Stimulated activated CD4-positive, alpha-beta T cell treated with anti-CD3 and anti-CD28 coated beads, Interleukin-1b, Interleukin-23, amount 100 ng/mL, for 4 hours (primary cell): ENCODE measurements at regions not wholly inside any gene's neighbourhood (a gene's known extent, or its start where the extent isn't known, plus 50 kb on each side); places are given as distances from the start of the nearest gene placed in this dataset.
"Not testable (repeated sequence)": the region's sequence is repeated elsewhere in the genome, so short reads cannot be mapped to it uniquely, and the experiment has no call there.

Experiments used
- DNase-seq, 2 donors: peaks; one replicate each; pipeline ENCODE4 v3.0.0-alpha.2; 2020; ENCODE audit warnings: low read depth in 2 of 2

DNA sequence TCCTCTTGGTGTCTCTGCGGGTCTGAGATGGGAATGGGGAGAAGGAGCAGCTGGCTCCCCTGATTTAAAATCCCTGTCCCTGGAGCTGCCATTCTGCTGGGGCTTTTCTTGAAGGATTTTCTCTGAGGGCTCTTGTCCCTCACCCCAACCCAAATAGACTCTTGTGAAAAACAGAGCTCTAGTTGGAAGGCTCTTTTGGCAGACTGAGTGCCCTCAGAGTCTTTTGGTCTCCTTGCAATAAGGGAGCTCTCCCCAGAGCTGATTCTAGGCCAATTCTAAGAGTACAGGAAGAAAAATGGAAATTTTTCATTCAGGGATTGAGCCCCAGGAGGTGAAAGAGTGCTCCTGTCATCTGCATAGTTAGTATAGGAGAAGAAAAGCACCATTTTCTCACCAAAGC is 238.3 kb downstream of the COG6 start:
- DNase-seq = no peak

DNA sequence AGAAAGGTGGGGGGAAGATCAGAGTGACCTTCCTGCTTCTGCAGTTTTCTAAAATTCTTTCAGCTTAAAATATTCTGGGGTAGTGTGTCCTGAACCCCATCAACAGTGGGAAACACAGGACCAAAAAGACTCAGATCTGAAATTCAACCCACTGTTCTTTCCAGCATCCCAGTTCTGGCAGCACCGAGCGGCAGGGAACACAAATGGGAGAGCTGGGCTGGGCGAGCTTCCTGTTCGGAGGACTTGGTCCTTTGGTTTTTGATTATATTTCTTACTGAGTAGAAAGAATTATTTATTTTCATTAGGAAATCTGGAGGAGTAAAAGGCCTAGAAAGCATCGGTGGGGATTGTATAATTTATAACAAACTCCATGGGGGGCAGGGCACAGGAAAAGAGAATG is 239.1 kb downstream of the COG6 start:
- DNase-seq = no peak

DNA sequence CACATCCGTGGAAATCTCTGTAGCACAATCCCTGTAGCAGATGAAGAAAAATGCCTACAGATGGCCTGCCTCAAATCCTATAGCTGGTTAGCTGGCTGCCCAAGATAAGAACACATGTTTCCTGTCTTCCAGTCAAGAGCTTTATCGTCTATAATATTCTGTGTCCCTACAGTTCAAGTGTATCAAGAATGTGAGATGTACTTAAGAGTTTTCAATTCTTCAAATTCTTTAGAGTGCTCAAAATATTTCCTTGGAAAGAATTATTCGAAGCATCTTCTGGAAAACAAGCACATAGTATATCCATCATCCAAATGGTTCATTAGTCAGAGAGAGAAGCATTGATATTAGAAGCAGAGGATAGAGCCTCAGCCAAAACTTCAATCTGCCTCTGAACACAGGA is 239.8 kb downstream of the COG6 start:
- DNase-seq = no peak

DNA sequence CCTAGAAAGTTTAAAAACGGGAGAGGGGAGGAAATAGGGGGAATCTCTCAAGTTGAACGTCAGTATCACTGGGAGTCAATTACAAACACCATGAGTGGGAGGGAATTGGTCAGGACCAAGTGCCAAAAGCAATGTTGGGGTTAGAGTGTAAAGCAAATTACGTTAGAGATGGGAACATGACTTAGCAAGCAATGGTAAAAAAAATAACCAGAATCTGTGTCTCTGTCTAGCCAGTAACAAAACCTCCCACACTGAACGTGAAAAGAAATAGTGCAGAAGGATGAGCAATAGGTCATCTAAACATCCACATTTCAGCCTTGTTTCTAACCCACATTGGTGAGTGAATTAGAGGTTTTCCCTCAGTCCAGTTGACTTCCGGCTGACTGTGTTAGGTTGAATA is 242.2 kb downstream of the COG6 start:
- no peak for DNase-seq

DNA sequence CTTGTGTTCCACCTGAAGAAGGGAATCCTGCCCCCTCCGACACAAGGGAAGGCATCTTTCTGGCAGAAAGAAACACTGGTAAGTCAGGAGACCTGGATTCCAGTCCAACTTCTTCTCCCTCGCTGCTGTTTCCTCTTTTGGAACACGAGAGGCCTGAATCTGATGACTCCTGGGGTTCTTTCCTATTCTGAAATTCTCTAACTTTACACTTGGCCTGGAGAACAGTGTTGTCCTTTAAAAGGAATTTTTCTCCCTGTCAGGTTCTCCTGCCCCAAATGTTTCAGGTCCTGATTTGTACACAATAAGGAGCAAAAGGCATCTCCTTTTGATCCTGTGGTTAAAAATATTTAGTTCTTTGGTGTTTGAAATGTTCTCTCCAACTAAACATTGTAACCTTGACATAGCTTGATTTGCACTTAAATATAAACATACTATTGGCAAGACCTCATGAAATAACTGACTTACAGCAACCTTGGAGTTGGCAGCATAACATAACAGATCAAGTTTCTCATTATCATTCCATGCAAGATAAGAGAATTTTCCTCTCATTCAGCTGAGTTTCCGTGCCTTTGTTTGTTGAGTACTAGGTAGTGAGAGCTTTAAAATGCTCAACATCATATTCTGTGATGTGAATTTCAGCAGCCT is 244.8 kb downstream of the COG6 start:
- no peak for DNase-seq

DNA sequence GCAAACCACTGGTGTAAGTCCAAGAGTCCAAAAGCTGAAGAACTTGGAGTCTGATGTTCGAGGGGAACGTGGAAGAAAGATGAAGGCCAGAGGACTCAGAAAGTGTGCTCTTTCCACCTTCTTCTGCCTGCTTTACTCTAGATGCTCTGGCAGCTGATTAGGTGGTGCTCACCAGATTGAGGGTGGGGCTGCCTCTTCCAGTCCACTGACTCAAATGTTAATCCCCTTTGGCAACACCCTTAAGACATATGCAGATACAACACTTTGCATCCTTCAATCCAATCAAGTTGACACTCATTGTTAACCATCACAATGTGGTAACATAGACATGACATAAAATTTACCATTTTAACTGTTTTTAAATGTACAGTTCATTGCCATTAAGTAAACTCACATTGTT is 249.5 kb downstream of the COG6 start:
- DNase-seq = no peak

DNA sequence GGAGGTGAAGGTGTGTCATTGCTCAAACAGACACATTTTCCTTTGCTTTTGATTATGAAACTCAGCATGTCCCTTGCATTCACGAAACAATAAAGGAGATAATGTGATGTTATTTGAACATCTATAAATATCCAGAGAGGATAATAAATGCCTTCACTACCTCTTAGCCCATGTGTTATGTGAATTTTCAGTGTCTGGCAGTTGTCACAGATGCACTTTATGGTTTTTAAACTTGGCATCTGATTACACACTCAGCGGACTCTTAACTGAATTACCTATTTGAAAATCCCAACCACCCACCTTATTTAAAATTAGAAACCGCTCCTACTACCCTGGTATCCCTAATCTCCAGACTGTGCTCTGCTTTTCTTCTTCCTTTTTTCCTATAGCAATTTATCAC is 254.2 kb downstream of the COG6 start:
- DNase-seq = no peak

DNA sequence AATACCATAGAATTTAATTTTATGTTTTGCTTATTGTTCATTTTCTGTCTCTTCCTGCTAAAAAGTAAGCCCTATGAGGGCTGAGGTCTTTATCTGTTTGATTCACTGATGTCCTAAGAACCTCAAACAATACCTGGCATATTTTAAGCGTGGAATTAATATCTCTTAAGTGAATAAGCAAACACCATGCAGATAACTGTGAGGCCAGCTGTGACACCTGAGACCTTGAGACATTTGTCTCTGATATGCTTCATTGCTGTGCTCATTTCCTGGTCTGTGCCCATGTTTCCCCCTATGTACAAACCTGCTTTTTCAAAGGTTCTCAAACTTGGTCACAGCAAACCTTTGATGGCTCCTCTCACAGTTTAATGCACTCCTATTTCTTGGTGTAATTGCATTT is 254.6 kb downstream of the COG6 start:
- DNase-seq = no peak

DNA sequence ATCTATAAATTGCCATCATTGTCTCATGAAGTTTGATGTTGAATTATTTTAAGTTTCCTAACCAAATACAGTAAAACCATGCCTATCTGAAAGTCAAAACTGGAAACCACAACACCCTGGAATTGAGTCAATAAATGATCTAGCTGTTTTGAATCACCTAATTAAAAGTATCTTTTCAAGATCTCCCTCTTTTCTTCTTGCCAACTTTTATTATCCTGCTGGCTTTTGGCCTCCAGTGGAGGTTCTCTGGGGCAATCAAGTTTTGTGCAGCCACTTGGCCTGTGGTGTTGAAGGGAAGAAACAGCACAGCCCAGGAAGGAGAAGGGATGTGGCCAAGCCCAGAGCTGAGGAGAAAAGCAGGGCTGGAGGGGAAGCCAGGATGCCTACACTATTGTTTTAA is 255.4 kb downstream of the COG6 start:
- no peak for DNase-seq

DNA sequence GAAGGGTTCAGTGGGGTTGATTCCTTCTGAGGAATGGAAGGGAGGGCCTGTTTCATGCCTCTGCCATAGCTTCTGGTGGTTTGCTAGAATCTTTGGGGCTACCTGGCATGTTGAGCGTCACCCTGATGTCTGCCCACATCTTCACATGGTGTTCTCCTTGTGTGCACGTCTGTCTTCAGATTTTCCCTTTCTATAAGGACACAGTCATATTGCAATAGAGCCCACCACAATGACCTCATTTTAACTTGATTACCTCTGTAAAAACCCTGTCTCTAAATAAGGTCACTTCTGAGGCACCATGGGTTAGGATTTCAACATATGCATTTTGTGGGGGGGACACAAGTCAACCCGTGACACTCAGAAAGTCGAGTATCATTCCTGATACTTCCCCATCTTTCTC is 257.9 kb downstream of the COG6 start:
- DNase-seq = no peak

DNA sequence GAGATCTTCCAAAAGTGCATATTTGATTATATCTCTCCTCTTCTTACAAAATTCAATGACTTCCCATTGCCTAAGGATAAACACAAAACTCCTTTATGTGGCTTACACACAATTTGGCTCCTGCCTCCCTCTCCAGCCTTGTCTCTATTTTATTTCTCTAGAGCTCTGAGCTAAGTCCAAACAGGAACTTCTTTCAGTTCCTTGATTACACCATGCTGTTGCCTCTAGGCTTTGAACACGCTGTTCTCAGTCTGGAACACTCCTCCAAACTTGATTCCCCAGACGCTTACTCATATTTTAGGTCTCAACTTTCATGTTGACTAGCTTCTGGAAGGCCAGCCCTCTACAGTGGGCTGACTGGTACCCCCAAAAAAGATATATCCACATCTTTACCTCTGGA is 258.5 kb downstream of the COG6 start:
- DNase-seq = no peak

DNA sequence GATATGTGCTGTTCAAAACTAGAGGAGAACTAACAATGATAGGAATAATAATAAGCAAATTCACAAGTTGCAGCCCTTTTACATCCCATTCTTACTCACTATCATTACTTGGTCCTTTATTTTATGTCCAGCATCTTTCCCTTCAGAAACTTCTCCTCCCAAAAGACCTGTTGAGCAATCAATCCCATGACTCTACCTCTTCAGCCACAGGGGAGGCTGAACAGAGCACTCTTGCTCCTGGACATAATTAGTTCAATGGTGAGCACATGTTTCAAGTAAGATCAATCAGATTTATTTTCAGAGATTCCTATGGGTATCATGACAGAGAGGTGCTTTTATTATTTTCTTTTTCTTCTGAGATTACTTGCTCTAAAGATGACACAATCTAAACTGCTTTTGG is 260.0 kb downstream of the COG6 start:
- no peak for DNase-seq

DNA sequence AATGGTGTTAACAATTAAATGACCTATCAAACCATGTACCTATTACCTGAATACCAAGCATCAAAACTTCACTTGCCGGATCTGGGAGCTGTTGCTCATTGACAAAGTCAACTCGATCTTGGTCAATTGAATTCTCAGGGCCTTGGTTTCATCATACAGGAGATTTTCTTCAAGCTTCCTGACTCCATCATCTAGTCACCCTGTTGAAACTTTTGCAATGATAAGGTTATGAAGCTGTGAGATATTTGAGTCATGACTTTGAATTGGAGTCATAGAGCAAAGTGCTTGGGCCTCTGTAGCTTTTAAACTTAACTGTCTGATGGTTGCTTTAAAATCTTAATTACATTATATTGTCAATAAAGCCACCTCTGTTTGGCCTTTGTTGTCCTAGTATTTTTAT is 260.9 kb downstream of the COG6 start:
- no peak for DNase-seq

DNA sequence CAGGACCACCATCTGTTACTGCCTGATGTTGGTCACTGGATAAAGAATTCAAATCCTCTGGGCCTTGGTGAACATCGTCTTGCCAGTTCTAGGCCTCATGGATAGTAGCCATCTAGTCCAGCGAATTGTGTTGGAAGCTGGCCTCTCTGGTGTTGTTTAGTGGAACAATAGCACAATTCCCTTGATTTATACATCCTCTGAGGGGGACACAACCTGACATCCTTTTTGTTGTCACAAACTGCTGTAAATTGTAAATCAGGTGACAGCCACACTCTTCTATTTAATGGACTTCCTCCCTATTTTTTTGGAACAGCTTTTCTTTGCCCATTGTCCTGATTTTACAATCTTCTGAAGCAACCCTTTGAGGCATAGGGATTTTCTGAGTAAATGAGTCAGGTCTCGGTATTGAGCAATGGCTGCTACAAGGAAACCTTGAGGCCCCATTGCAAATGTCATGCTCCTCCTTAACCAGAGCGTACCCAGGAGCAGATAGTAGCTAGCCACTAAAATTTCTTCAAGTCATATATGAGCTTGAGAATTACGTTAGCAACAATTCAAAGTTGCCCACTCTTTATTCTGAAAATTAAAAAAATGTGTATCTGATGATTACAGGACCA is 263.3 kb downstream of the COG6 start:
- DNase-seq = no peak

DNA sequence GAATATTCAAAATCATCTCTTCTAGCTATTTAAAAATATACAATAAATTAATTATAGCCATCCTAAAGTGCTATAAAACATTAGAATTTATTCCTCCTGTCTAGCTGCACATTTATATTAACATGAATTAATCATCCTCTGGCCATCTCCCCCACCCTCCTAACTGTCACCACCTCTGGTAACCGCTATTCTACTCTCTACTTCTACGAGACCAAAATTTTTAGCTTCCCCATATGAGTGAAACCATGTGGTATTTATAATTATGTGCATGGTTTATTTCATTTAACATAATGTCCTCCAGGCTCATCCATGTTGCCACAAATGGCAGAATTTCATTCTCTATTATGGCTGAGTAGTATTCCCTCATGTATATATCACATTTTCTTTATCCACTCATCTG is 265.2 kb downstream of the COG6 start:
- no peak for DNase-seq

DNA sequence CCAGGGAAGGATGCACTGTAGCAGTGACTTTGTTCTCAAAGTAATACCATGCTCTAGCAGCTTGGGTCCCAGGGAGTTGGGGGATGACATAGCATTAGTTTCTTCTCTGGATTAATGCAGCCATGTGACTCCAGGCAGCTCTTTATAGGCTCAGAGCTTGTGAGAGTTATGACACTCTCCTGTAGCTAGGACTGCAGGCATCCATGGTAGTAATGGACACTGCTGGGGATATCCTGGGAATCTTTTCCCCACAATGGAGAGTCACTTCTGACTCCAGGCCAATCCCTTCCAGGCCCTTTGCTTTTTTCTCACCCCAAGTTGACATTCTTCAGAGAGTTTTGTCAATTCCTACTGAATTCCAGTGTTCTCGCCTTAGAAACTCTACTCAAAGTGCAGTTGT is 270.9 kb downstream of the COG6 start:
- DNase-seq = no peak

DNA sequence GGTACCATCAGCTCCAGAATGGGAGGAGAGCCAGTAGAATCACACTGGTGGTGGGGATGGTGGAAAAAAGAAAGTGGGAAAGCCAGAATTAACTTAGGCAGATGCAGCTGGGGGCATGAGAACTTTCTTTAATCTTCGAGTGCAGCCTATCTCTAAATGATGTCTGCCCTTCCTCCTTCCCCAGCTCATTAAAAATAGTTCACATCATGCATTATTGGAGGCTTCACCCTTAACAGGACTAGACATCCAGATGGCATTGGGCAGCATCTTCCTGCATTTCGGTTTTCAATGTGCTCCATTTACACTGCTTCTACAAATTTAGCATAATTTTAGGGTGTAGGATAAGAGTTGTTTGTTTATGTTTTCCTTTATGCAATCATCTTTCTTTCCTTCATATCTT is 272.8 kb downstream of the COG6 start:
- DNase-seq = no peak

DNA sequence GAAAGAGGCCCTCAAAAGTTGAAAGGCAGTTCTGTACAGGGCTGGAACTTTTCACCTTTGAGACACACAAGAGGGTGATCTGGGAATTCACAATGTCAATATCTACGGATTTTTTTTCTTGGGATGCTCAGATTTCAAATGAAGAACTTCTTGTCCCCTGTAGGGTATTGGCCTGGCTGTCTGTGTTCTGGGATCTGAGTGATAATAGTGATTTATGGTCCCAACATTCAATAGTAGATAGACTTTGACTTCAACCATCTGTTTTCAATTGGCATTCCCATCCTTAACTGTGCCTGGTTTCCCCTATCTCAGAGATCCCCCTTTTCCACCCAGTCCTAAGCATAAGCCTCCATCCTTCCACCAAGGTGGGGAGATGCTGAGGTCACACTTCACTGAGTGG is 274.1 kb downstream of the COG6 start:
- DNase-seq = no peak

DNA sequence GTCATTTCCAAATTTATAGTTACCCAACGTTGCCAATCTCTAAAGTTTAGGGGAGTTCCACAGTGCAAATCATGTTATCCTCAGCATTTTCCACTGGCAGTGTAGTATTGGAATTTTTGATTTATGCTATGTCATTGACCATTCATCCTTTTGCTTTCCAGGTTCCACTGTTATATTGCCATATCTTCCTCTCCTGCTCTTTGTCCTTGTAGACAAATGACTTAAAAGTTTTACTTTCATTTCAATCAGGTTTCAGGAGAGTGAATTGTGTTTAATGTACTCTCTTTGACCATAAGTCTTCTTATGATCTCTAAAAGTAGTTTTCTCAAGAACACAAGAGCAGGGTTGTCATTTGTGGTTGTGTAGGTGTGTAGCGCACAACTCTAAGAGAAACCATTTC is 274.6 kb downstream of the COG6 start:
- no peak for DNase-seq

DNA sequence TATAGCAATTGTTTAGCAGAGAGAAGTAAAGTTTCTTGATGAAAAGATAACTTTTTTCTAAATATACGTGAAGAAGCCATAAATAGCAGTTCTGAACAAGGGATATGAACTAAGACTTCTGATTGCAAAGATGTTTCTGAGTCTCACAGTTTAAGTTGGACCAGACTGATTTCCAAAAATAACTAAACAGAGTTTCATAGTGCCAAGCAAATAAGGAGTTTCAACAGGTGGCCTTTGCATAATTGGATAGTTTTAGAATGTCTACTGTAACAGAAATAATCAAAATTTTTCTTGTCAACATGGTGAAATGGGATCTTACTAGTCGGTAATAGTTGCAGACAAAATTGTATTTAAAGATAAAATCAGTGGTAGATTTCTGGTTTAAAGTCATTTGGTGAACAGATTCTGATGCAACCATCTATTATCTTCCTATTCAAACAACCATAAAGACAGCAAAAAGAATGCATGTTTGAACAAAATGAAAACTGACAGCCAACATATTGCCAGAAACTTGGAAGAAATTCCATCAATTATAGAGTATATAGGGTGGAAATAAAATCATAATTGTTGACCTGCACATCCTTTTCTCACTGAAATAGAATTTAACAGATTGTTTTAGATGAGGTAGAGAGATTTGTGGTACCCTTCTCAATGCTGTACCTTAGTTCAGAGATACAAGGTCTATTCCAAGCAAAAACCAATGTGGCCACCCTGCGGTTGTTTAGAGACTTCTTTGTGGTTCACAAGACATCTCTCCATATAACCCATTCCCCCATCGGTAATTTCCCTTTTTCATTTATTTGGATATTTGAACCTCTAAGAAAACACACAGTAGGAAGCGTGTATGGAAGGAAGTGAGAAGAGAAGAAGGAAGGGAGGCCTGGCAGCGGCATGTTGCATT is 275.3 kb downstream of the COG6 start:
- no peak for DNase-seq

DNA sequence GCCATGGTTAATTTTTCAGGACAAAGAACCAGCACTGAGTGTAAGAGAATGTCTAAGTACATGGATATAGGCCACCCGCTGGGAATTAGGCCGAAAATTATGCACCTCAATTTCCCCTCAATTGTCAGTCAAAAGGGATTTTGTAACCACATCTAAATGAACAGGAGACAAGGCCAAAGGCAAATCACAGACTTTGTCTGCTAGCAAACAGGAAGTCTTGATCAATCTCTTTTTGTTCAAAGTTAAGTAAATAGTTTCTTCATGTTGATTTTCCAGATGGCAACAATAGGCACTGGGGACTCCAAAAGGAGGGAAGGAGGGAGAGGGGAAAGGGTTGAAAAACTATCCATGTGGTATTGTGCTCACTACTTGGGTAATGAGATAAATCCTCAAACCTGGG is 276.0 kb downstream of the COG6 start:
- no peak for DNase-seq

DNA sequence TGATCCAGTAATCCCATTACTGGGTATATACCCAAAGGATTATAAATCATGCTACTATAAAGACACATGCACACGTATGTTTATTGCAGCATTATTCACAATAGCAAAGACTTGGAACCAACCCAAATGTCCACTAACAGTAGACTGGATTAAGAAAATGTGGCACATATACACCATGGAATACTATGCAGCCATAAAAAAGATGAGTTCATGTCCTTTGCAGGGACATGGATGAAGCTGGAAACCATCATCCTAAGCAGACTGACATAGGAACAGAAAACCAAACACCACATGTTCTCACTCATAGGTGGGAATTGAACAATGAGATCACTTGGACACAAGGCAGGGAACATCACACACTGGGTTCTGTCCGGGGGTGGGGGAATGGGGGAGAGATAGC is 277.1 kb downstream of the COG6 start:
- not testable (repeated sequence) for DNase-seq

DNA sequence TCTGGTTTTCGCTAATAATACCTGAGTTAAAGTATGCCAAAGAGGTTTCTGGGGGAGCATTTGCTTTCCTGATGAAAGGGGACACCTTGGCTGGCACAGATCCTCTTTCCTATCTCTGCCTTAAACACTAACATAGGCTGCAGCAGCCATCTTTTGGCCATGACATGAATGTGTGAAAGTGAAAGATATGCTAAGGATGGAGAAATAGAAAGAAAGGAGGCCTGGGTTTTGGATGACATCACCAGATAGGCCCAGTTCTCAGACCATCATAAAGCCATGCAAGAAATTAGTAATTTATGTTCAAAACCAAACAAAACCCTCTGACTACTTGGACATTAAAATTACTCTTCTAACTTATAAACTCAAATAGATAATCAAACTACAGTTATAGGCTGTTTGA is 279.7 kb downstream of the COG6 start:
- no peak for DNase-seq
